ENCODE measurements at regions not wholly inside any gene's neighbourhood (a gene's known extent, or its start where the extent isn't known, plus 50 kb on each side); places are given as distances from the start of the nearest gene placed in this dataset.

DNA sequence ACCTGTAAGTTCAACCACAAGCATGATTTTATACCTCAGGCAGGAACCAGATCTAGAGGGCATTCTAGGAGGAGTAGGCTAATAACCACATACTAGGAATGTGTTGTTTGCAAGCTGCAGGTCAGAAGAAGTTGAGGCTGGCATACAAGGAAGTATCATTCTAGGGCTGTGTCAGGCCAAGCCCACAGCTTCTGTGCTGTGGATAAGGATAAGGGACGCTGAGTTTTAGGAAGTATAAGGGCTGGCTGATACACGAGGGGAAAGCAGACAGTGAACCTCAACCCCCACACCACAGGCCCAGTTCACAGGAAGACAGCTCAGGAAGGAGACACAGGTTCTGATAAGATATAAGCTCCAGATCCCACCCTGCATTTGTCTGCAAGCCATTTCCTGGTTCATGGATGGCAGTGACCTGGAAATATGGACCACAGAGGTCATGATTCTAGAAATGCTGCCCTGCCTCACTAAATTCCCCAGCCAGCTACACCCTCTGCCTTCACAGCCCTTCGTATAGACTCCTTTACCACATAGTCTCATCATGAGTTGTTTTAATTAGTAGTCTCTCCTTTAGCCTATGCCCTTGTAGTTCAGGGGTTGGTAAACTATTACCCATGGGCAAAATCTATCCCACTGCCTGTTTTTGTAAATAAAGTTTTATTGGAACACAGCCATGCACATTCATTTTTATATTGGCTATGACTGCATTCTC lies 260.7 kb downstream of the OPA1 start:
- Histone ChIP-seq H3K9me3 (ENCODE audit: control insufficient read depth, low read depth, low read length) (no peaks in the 10 kb centered on the region), H4K8ac (replicated peaks; ENCODE audit: insufficient read length, low read depth, low read length) (no peak overlapping the region), H3T11ph (ENCODE audit: low read length) (no peak overlapping the region), H3K27ac (ENCODE audit: insufficient read length, low read depth, low read length) (no peak overlapping the region), H3K23ac (ENCODE audit: insufficient read length, low read depth, low read length) (no peak overlapping the region), H2BK120ac (ENCODE audit: low read depth, low read length, poor library complexity, severe bottlenecking) (no peak overlapping the region), H4K20me1 (ENCODE audit: control insufficient read depth, insufficient read depth, insufficient read length) (no peaks in the 10 kb centered on the region), H3K4ac (ENCODE audit: low read depth, low read length) (no peak overlapping the region), H4K91ac (ENCODE audit: insufficient read length, low read depth, low read length) (no peak overlapping the region), H2AK5ac (ENCODE audit: insufficient read length, low read length) (no peak overlapping the region), H3K14ac (ENCODE audit: insufficient read depth, low read length) (no peak overlapping the region), H2BK20ac (ENCODE audit: low read depth, low read length, poor library complexity, severe bottlenecking) (no peak overlapping the region), H4K5ac (ENCODE audit: insufficient read length, low read depth, low read length) (no peak overlapping the region), H3K79me2 (ENCODE audit: insufficient read depth, low read length) (no peaks in the 10 kb centered on the region), H3K27me3 (ENCODE audit: insufficient read depth, low read length) (no peaks in the 10 kb centered on the region), H2BK5ac (ENCODE audit: insufficient read length, low read length) (no peak overlapping the region), H3K79me1 (ENCODE audit: insufficient read depth, low read depth, low read length, poor library complexity, severe bottlenecking) (no peaks in the 10 kb centered on the region), H2BK12ac (ENCODE audit: insufficient read length, low read depth, low read length) (no peak overlapping the region), H2BK15ac (ENCODE audit: low read depth, low read length) (no peak overlapping the region), H3K18ac (ENCODE audit: insufficient read length, low read depth, low read length) (no peak overlapping the region), H3K9ac (ENCODE audit: extremely low read depth, insufficient read length, low read length) (no peak overlapping the region), H3K23me2 (ENCODE audit: insufficient read length, low read depth, low read length, poor library complexity, severe bottlenecking) (no peaks in the 10 kb centered on the region), H3K4me2 (ENCODE audit: insufficient read depth, insufficient read length, low read length) (no peak overlapping the region), H2AFZ (ENCODE audit: low read length) (no peak overlapping the region), H3K56ac (ENCODE audit: insufficient read length, low read depth, low read length) (no peak overlapping the region), H3K4me1 (ENCODE audit: insufficient read depth, low read length) (peaks cover 4% of the 10 kb centered on the region; the same call in 1 of the 2 replicates)
- peaks cover 32 to 39% of the 10 kb centered on the region in 2 experiments for H3K4me1 Mint-ChIP-seq
- peaks cover 0 to 7% (median 4%) of the 10 kb centered on the region in 3 experiments; a peak in 4 of 7 replicates for H3K36me3 Mint-ChIP-seq (ENCODE audit: insufficient read depth in 1 of 3, low read depth in 3 of 3)
- H3K9me3 Mint-ChIP-seq: peaks cover 4 to 6% of the 10 kb centered on the region in 2 experiments; a peak in 3 of 5 replicates
- no peak overlapping the region for H3K4me3 Mint-ChIP-seq
- peak overlapping the region in 1 of 3 experiments; percentile 4; a peak in 1 of 7 replicates for H3K27ac Mint-ChIP-seq
- peaks cover 4% of the 10 kb centered on the region for H3K27me3 Mint-ChIP-seq (ENCODE audit: low read depth)
- WGBS (ENCODE audit: extremely low coverage, insufficient read length, low lambda C conversion rate): no CpG with 5 or more reads among the region's 3 CpGs
- no peak for TF ChIP-seq CTCF (conservative IDR thresholded peaks at IDR 0.05)
- no peak for DNase-seq

Measured in H9 (cell line).